ENCODE measurements at regions not wholly inside any gene's neighbourhood (a gene's known extent, or its start where the extent isn't known, plus 50 kb on each side); places are given as distances from the start of the nearest gene placed in this dataset.

- no peak for DNase-seq
- H3K4me3 ChIP-seq, result no peak overlapping the region
- intact Hi-C loops (cut with micrococcal nuclease), result no loop called here
- no peaks in the 10 kb centered on the region for H3K36me3 ChIP-seq
- H3K27ac ChIP-seq (replicated peaks), result no peak overlapping the region
- no peak for TF ChIP-seq CTCF (IDR thresholded peaks at IDR 0.05; ENCODE audit: borderline replicate concordance)
- H3K27me3 ChIP-seq (ENCODE audit: low read depth), result no peaks in the 10 kb centered on the region
- peaks cover 15% of the 10 kb centered on the region for H3K4me1 ChIP-seq
- peaks cover 9% of the 10 kb centered on the region for H3K9me3 ChIP-seq (replicated peaks)
Observed at GRCh38 chr6:105805501-105806023, 280.6 kb upstream of the PRDM1 start.

- H3K27me3 ChIP-seq (ENCODE audit: low read depth), result no peaks in the 10 kb centered on the region
- intact Hi-C loops (cut with micrococcal nuclease), result no loop called here
- TF ChIP-seq CTCF (IDR thresholded peaks at IDR 0.05; ENCODE audit: borderline replicate concordance), result no peak
- H3K9me3 ChIP-seq (replicated peaks), result peaks cover 9% of the 10 kb centered on the region
- H3K4me1 ChIP-seq, result peaks cover 5% of the 10 kb centered on the region
- no peaks in the 10 kb centered on the region for H3K36me3 ChIP-seq
- no peak overlapping the region for H3K27ac ChIP-seq (replicated peaks)
- H3K4me3 ChIP-seq, result no peak overlapping the region
- DNase-seq, result no peak
Observed at GRCh38 chr6:105804424-105804823, 281.7 kb upstream of the PRDM1 start.

- peaks cover 6% of the 10 kb centered on the region for H3K4me1 ChIP-seq
- DNase-seq, result no peak
- no peak overlapping the region for H3K4me3 ChIP-seq
- H3K9me3 ChIP-seq (replicated peaks), result peaks cover 9% of the 10 kb centered on the region
- no peak for TF ChIP-seq CTCF (IDR thresholded peaks at IDR 0.05; ENCODE audit: borderline replicate concordance)
- intact Hi-C loops (cut with micrococcal nuclease), result no loop called here
- H3K36me3 ChIP-seq, result no peaks in the 10 kb centered on the region
- H3K27ac ChIP-seq (replicated peaks), result no peak overlapping the region
- no peaks in the 10 kb centered on the region for H3K27me3 ChIP-seq (ENCODE audit: low read depth)
Observed at GRCh38 chr6:105804000-105804399, 282.1 kb upstream of the PRDM1 start.

GRCh38 chr6:105803442-105803841 lies 282.7 kb upstream of the PRDM1 start:
- no peak for TF ChIP-seq CTCF (IDR thresholded peaks at IDR 0.05; ENCODE audit: borderline replicate concordance)
- no peak for DNase-seq
- H3K4me1 ChIP-seq, result peaks cover 12% of the 10 kb centered on the region
- H3K9me3 ChIP-seq (replicated peaks), result peaks cover 9% of the 10 kb centered on the region
- intact Hi-C loops (cut with micrococcal nuclease), result no loop called here
- H3K4me3 ChIP-seq, result no peak overlapping the region
- H3K36me3 ChIP-seq, result no peaks in the 10 kb centered on the region
- H3K27ac ChIP-seq (replicated peaks), result no peak overlapping the region
- no peaks in the 10 kb centered on the region for H3K27me3 ChIP-seq (ENCODE audit: low read depth)

GRCh38 chr6:105802703-105803102 lies 283.4 kb upstream of the PRDM1 start:
- intact Hi-C loops (cut with micrococcal nuclease), result no loop called here
- no peaks in the 10 kb centered on the region for H3K27me3 ChIP-seq (ENCODE audit: low read depth)
- no peak for DNase-seq
- peaks cover 16% of the 10 kb centered on the region for H3K4me1 ChIP-seq
- no peak overlapping the region for H3K27ac ChIP-seq (replicated peaks)
- TF ChIP-seq CTCF (IDR thresholded peaks at IDR 0.05; ENCODE audit: borderline replicate concordance), result no peak
- peaks cover 9% of the 10 kb centered on the region for H3K9me3 ChIP-seq (replicated peaks)
- no peak overlapping the region for H3K4me3 ChIP-seq
- no peaks in the 10 kb centered on the region for H3K36me3 ChIP-seq

Data from left ventricle myocardium inferior (tissue), 1 donor.